ENCODE measurements at regions not wholly inside any gene's neighbourhood (a gene's known extent, or its start where the extent isn't known, plus 50 kb on each side); places are given as distances from the start of the nearest gene placed in this dataset.
"Not testable (repeated sequence)": the region's sequence is repeated elsewhere in the genome, so short reads cannot be mapped to it uniquely, and the experiment has no call there.

DNA sequence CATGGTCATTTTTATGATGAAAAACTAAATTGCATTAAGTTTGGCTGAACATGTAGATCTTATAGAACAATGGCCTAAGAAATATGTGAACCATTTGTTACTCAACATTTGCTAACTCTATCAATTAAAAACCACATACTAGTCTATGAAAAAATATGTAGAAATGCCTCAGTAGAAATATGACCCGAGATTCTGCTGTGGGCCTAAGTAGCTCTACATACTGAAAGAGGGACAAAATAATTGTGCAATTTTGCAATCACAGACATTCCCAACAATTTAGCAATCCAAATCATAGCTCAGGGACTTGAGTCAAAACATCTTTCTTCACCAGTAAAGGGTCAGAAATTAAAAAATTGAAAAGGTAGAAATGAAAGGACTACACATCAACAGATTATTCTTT is 619.0 kb downstream of the FRK start:
- DNase-seq (ENCODE audit: low spot score), result no peak

DNA sequence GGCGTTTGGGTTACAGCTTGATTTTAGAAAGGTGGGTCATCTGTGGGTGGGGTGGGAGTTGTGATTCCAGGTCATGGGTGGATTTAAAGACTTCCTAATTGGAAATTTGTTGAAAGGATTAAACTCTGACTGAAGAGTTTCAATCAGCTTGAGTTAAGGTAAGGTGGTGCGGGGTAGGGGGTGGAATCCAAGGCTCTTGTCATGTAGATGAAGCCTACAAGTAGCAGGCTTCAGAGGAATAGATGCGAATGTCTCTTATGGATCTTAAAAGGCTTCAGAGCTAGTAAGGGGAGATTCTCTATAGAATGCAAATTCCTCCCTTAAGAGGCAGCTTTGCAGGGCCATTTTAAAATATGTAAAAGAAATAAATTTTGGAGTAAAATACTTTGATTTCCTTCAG is 645.3 kb downstream of the FRK start:
- DNase-seq (ENCODE audit: low spot score), result no peak

GRCh38 chr6:115414916-115415315 is 645.8 kb downstream of the FRK start:
- DNase-seq (ENCODE audit: low spot score), result not testable (repeated sequence)

- DNase-seq (ENCODE audit: low spot score), result no peak
Observed at GRCh38 chr6:115411756-115412155, 648.9 kb downstream of the FRK start.

DNA sequence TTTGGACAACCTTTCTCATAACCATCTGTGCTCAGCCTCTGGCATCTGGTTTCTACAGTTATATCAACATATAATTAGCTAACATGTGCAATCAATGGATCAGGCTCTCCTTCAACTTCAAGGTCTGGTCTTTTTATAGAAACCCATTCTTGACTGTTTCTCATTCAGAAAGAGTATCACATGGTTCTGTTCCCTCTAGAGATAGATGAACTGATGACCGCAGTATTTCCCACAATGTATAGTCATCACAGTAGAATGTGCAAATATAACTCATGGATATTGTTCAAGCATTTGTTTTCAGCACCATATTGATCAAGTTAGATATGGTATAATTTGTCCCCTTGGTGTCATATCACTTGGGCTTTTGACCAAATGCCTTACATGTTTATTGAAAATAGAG is 656.2 kb downstream of the FRK start:
- no peak for DNase-seq (ENCODE audit: low spot score)

- no peak for DNase-seq (ENCODE audit: low spot score)
Observed at GRCh38 chr6:115398607-115399006, 662.1 kb downstream of the FRK start.

DNA sequence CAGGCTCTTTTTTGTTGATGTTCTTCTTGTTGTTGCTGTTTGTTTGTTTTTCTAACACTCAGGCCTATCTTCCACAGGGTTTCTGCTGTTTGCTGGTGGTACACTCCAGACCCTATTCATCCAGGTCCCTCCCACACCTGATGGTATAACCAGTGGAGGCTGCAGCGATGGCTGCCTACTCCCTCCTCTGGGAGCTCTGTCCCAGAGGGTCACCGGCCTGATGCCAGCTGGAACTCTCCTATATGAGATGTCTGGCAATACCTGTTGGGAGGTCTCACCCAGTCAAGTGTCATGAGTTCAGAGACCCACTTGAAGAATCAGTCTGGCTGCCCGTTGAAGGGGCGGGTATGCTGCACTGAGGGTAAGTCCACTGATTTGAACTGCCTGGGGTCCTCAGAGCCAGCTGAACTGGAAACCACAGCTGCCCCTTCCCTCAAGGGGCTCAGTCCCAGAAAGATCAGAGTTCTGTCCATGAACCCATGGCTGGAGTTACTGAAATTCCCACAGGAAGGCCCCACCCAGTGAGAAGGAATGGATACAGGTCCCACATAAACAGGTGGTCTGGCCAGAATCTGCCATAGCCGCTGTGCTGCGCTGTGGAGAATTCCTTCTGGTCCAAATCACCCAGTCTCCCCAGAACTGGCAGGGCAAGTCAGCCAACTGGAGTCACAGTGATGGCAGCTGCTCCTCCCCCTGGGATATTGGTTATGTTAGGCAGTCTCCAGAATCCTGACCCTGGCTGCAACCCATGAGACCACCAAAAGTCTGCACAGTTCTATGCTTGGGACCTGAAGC is 664.4 kb downstream of the FRK start:
- no peak for DNase-seq (ENCODE audit: low spot score)

DNA sequence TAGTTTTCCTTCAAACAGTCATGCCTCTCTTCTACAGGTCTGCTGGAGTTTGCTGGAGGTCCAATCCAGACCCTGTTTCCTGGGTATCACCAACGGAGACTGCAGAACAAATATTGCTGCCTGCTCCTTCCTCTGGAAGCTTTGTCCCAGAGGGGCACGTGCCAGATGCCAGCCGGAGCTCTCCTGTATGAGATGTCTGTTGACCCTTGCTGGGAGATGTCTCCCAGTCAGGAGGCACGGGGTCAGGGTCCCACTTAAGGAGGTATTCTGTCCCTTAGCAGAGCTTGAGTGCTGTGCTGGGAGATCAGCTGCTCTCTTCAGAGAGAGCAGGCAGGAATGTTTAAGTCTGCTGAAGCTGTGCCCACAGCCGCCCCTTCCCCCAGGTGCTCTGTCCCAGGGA is 666.9 kb downstream of the FRK start:
- DNase-seq (ENCODE audit: low spot score), result no peak

GRCh38 chr6:115370202-115370601 is 690.5 kb downstream of the FRK start:
- no peak for DNase-seq (ENCODE audit: low spot score)

DNA sequence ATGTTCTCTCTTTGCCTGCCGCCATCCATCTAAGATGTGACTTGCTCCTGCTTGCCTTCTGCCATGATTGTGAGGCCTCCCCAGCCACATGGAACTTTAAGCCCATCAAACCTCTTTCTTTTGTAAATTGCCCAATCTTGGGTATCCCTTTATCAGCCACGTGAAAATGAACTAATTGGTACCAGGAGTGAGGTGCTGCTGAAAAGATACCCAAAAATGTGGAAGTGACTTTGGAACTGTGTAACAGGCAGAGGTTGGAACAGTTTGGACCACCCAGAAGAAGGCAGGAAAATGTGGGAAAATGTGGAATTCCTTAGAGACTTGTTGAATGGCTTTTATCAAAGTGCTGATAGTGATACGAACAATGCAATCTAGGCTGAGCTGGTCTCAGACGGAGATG is 694.9 kb downstream of the FRK start:
- no peak for DNase-seq (ENCODE audit: low spot score)

DNA sequence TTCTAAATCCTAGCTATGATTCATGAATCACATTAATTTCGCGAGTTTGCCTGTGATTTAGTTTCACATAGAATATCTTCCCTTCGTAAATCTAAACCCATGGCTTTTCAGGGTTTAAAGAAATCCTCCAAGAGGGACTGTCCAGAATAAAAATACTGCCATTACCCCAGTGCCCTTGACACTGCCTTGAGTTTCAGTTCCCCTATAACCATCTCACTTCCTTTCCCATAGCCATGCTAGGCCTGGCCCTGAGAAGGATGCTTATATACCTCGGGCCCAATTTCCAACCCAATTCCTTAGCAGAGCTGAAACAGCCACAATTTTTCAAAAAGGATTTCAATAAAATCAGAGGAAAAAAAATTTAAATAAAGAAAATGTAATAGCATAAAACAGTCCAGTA is 697.3 kb downstream of the FRK start:
- DNase-seq (ENCODE audit: low spot score), result no peak

DNA sequence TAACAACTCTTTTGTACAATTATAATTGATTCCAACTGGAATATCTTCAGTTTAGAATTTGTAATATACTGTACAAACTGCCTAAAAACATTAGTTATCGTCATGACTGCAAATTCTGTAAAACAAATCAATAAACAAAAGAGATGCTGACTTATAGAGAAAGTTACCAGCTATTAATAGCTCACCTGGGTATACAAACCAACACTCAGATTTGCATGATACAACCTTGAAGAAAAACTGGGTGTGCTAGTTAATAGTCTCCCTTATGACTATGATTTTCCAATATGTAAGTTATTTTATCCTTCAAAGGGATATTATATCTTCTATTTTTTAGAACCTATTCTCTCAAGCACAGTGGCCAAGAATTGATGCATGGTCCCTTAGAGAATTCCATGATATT is 698.5 kb downstream of the FRK start:
- DNase-seq (ENCODE audit: low spot score), result no peak

- DNase-seq (ENCODE audit: low spot score), result no peak
Observed at GRCh38 chr6:115360602-115361325, 699.9 kb downstream of the FRK start.

DNA sequence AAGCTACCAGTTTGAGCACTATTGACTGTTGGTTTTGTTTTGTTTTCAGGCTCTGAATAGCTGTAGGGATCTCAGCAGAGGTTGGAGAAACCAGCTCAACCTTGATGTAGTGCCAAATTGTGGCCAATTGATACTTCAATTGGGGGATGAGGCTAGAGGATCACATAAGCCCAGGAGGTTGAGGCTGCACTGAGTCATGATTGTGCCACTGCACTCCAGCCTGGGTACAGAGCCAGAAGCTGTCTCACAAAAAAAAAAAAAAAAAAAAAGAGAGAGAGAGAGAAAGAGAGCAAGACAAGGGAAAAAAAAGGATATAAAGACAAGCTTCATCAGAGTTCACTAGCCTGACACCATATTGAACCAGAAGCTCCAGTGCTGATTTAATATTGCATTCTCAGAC is 702.1 kb downstream of the FRK start:
- no peak for DNase-seq (ENCODE audit: low spot score)

DNA sequence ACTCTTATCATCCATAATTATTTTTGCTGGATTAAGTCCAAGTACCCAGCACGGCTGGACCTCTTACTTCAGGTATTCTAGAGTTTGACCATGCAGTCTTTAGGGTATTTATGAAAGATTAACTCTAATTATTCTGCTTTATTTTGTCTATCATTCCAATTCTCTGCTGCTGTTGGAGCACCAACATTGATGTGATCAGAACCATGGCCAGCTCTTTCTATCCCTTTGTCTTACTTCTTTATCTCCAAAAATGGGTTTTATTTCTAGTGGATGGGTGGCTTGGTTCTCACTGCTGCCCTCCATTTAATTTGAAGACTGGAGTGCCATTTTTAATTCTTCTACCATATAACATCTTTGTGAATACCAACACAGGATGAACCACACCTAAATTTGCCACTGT is 704.3 kb downstream of the FRK start:
- DNase-seq (ENCODE audit: low spot score), result no peak

GRCh38 chr6:115323001-115323400 is 737.7 kb downstream of the FRK start:
- no peak for DNase-seq (ENCODE audit: low spot score)

GRCh38 chr6:115319823-115320222 is 740.9 kb downstream of the FRK start:
- DNase-seq (ENCODE audit: low spot score), result no peak

GRCh38 chr6:115310156-115310555 is 750.5 kb downstream of the FRK start:
- DNase-seq (ENCODE audit: low spot score), result no peak

GRCh38 chr6:115302731-115303130 is 758.0 kb downstream of the FRK start:
- DNase-seq (ENCODE audit: low spot score), result no peak

DNA sequence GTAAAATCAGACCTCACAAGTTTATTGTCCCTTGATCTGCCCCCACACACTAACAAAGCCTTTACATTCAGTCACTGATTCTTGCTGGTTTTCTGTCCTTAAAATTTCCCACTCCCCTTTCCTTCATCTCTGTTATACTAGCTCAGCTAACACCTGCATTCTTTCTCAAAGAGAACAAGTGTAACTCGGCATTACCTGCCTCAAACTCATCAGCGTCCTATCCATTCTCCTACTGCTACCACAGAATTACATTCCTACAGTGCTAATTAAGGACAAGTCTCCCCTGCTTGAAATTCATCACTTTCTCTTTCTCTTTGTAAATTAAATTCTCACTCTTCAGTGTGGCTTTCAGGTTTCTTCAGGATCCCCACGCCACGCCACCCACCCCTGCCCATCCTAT is 773.2 kb downstream of the FRK start:
- no peak for DNase-seq (ENCODE audit: low spot score)

GRCh38 chr6:115276881-115277565 is 783.7 kb downstream of the FRK start:
- no peak for DNase-seq (ENCODE audit: low spot score)

DNA sequence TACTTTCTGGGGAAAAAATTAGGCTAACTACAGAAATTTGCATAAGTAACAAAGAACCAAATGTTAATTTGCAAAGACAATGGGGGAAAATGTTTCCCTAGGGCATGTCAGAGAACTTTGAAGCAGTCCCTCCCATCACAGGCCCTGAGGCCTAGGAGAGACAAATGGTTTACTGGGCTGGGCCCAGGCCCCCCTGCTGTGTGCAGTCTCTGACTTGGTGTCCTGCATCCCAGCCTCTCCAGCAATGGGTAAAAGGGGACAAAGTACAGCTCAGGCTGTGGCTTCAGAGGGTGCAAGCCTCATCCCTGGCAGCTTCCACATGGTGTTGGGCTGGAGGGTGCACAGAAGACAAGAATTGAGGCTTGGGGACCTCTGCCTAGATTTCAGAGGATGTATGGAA is 788.4 kb downstream of the FRK start:
- DNase-seq (ENCODE audit: low spot score), result no peak

DNA sequence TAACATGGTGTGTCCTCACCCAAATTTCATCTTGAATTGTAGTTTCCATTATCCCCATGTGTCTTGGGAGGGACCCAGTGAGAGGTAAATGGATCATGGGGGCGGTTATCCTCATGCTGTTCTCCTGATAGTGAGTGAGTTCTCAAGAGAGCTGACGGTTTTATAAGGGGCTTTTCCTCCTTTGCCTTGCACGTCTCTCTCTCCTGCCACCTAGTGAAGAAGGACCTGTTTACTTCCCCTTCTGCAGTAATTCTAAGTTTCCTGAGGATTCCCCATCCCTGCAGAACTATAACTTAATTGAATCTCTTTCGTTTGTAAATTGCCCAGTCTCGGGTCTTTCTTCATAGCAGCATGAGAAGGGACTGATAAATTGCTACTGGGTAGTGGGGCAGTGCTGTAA is 789.3 kb downstream of the FRK start:
- DNase-seq (ENCODE audit: low spot score), result no peak
